Stimulated activated CD8-positive, alpha-beta memory T cell treated with anti-CD3 and anti-CD28 coated beads, Interleukin-2, amount 100 ng/mL, for 48 hours (primary cell): ENCODE measurements at regions not wholly inside any gene's neighbourhood (a gene's known extent, or its start where the extent isn't known, plus 50 kb on each side); places are given as distances from the start of the nearest gene placed in this dataset.
A peak's percentile ranks its signal among the peaks of the same experiment; 100 is the strongest.
"Not testable (repeated sequence)": the region's sequence is repeated elsewhere in the genome, so short reads cannot be mapped to it uniquely, and the experiment has no call there.

Experiments
- DNase-seq, 2 donors: peaks; one replicate each; pipeline ENCODE4 v3.0.0-alpha.2; 2020; ENCODE audit warnings: low read depth in 2 of 2

DNA sequence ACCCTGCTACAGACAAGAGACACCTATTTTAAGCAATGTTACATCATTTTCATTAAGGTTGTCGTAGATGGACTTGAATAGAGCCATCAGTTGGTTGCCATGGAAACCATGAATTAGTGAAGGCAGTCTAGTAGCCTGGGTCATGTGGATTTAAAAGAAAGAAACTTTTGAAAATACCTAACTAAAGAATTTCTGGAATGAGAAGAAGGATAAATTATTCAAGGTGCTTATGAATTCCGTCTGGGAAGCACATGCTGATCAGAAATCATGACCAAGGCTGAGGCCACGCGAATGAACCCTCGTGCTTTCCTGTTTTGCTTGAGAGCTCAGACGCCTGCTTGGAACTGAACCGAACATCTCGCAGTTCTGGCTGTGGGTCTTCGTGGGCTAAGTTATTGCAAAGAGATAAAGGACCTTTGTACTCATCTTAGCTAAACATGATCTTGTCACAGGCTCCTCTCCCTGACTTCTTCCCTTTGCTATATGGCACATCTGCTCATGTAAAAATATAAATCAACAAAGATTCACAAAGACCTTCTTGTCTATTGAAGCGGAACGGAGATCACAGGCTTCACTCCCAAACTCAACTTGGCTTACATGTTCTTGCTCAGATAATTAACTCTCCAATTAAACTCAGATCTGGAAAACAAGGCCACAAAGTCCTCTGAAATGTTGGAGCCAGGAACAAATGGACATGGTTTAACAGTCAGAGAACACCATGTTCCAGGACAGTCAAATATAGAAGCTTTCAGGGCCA, 140.2 kb downstream of the NUFIP1 start:
- DNase-seq, result no peak

- DNase-seq, result not testable (repeated sequence)
These were observed 143.8 kb downstream of the NUFIP1 start for GRCh38 chr13:44845281-44846058.

- no peak for DNase-seq
These were observed 144.5 kb downstream of the NUFIP1 start for GRCh38 chr13:44844786-44845185.

- no peak for DNase-seq
These were observed 145.9 kb downstream of the NUFIP1 start for GRCh38 chr13:44843403-44843802.

GRCh38 chr13:44842158-44842557, 147.1 kb downstream of the NUFIP1 start:
- no peak for DNase-seq

GRCh38 chr13:44840131-44840530, 149.1 kb downstream of the NUFIP1 start:
- DNase-seq, result no peak

- DNase-seq, result no peak
These were observed 152.0 kb downstream of the NUFIP1 start for GRCh38 chr13:44837250-44837649.

- DNase-seq, result no peak
These were observed 154.9 kb downstream of the NUFIP1 start for GRCh38 chr13:44834404-44834803.

DNA sequence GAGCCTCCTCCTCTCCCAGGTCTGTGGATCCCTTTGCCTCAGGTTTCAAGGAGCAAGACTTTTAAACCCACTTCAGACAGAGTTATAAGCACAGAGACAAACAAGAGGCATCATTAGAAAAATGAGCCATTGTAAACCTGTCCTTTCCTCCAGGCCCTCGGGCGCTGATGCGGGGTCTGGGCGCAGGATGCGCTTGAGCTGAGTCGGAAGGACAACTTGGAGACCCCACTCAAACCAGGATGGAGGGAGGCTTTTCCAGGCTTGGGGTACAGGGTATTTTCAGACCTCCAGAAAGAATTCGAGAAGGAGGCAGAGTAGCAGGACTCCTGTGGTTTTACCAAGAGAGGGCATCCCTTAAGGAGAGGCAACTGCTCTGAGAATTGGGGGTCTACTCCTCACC, 155.6 kb downstream of the NUFIP1 start:
- no peak for DNase-seq

DNA sequence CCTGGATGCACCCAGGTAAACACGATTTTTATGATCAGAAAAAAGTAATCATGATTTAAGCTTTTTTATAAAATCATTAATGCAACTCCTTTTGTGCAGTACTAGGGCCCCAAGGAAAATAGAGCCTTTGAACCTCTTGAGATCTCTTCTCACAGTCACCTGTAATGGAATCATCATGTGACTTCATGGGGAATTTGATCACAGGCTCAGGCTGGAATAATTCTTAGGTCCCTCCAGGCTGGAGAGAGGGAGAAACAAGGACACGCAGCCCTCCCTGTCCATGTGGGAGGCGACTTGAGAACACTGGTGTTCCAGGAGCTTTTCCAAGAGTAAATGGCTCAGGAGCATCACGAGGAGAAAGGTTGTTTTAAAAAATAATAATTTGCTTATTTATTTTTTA, 156.1 kb downstream of the NUFIP1 start:
- no peak for DNase-seq

GRCh38 chr13:44826591-44827350, 162.5 kb downstream of the NUFIP1 start:
- DNase-seq, result no peak

DNA sequence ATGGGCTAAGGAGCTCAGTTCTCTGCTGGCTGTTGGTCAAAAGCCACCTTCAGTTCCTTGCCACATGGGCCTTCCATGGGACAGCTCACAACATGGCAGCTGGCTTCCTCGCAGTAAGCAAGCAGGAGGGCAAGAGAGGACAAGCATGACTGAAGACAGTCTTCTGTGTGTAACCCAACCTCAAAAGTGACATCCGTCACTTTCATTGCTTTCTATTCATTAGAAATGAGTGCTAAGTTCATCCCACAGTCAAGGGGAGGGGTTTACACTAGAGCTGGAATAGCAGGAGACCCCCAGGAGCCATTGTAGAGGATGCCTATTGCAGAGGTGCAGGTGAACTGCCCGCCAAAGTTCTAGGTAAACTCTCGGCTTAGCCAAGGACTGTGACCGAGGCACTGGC, 163.3 kb downstream of the NUFIP1 start:
- no peak for DNase-seq

- not testable (repeated sequence) for DNase-seq
These were observed 165.7 kb downstream of the NUFIP1 start for GRCh38 chr13:44823555-44823954.

- no peak for DNase-seq
These were observed 167.0 kb downstream of the NUFIP1 start for GRCh38 chr13:44822291-44822690.

GRCh38 chr13:44819772-44820171, 169.5 kb downstream of the NUFIP1 start:
- no peak for DNase-seq

DNA sequence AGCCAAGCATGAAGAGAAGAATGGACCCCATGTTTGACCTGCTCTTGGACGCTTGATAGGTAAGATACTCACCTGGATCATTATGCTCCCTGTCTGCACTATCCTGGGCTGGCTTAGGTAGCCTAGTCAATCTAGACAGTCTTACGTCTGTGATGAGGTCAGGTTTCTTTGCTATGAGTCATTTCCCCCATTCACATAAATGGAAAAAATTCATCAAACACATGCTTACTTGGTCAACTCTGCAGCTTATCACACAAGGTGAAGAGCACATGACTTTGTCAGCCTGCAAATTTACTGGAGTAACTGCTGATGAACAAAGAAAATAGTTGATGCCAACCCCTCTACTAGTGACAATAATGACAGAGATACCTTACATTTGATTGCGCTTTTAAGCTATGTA, 170.0 kb downstream of the NUFIP1 start:
- DNase-seq, result no peak

GRCh38 chr13:44818428-44818827, 170.8 kb downstream of the NUFIP1 start:
- no peak for DNase-seq

DNA sequence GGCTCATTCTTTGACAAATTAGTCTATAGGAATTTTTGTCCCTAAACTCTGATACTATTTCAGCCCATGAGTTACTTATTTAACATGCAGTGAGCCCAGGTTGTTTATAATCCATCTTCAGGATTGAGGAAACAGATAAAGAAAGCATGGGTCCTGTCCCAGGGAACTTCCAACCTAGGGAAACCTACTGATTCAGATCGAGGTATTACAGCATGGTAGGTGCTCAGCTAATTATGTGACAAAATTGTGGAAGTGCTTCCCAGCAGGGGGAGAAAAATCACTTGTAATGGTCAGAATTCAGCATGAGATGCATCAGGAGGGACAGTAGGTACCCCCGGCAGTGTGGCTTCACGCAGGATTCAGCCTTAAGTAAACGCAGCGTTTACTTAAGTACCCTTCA, 171.3 kb downstream of the NUFIP1 start:
- no peak for DNase-seq

DNA sequence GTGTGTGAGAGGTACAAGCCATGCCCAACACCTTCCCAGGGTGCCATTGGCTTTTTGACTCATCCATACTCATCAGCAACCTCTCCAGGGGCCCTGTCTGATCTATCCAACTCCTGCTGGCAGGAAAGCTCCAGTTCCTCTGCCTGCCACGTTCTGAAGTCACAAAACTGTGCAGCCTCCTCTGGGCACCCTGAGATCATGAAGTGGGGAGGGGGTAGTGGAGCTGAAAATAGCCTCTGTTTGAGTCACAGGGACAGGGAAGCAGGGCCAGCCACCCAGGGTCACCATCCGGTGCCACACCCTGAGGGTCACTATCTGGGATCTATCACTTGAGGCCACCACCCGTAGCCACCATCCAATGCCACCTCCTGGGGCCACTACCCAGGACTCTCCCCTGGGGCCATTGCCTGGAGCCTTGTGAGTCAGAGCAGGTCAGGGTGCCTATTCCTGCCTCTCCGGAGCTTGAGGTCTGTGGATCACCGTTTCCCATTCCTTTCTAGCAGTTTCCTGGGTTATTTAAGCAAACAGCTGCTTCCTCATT, 172.1 kb downstream of the NUFIP1 start:
- DNase-seq, result no peak

DNA sequence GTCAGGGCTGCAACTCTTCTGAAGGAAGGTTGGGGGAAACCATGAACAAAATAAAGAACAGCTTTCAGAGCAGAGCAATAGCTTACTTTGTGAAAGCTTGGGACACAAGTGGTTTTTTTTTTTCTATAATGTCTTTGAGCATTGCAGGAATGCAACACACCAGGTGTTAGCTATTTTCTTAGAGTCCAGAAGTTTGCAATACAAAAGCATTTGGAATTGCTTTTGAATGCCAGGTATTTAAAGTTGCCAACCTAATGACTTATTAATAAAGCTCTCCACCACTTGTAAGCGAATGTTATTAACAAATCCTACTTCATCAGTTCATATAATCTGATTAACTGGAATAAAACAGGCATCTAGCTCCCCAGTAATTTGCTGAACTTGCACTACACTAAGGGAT, 172.6 kb downstream of the NUFIP1 start:
- no peak for DNase-seq

- DNase-seq, result peak; percentile 7 to 14
These were observed 173.6 kb downstream of the NUFIP1 start for GRCh38 chr13:44815623-44816022.

DNA sequence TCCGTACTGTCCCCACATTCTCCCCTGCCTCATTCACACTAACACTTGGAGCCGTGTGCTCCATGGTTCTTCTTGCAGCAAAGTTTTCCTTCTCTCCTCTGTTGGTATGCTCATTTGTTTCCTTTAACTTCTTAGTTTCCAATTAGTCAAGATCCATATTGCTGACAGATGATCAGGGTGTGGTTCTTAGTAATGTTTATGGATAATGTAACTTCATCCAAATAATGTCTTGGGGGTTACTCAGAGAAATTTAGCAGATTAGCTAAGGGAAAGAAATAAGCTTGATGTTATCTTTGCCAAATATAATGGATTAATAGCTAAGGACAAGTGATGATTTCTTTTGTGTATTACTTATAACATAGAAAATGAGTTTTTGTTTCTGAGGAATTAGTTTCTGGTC, 174.4 kb downstream of the NUFIP1 start:
- DNase-seq, result no peak
